Neuron (in vitro differentiated cells): ENCODE measurements at regions not wholly inside any gene's neighbourhood (a gene's known extent, or its start where the extent isn't known, plus 50 kb on each side); places are given as distances from the start of the nearest gene placed in this dataset.
"Not testable (repeated sequence)": the region's sequence is repeated elsewhere in the genome, so short reads cannot be mapped to it uniquely, and the experiment has no call there.

Experiments
- H2AFZ ChIP-seq: one replicate; pipeline ENCODE4 v1.6.1; 2013; ENCODE audit warnings: low read depth, mild to moderate bottlenecking, inconsistent platforms, low read length, moderate library complexity
- H3K27me3 ChIP-seq: one replicate; pipeline ENCODE4 v1.6.1; 2013; ENCODE audit warnings: low read length; ENCODE audit not compliant: insufficient read depth
- H3K36me3 ChIP-seq: one replicate; pipeline ENCODE4 v1.6.1; 2013; ENCODE audit warnings: low read length; ENCODE audit not compliant: insufficient read depth
- H3K4me1 ChIP-seq: one replicate; pipeline ENCODE4 v1.6.1; 2013; ENCODE audit warnings: low read length; ENCODE audit not compliant: insufficient read depth
- H3K4me3 ChIP-seq: 2 replicates; pipeline ENCODE4 v1.5.1; 2013; ENCODE audit warnings: mild to moderate bottlenecking, low read length, moderate library complexity
- H3K9me3 ChIP-seq: one replicate; pipeline ENCODE4 v1.6.1; 2013; ENCODE audit warnings: low read length

- H3K9me3 ChIP-seq, result no peaks in the 10 kb centered on the region
Observed at GRCh38 chr3:94365006-94365405, 302.1 kb downstream of the NSUN3 start.

GRCh38 chr3:94372026-94372425 lies 309.2 kb downstream of the NSUN3 start:
- Histone ChIP-seq H3K36me3 (no peaks in the 10 kb centered on the region), H2AFZ (no peak overlapping the region), H3K4me1 (no peaks in the 10 kb centered on the region), H3K27me3 (no peaks in the 10 kb centered on the region), H3K4me3 (no peak overlapping the region), H3K9me3 (no peaks in the 10 kb centered on the region)

More at GRCh38 chr3:94365006-94365405, 302.1 kb downstream of the NSUN3 start:
- no peak overlapping the region for H3K4me3 ChIP-seq
- H2AFZ ChIP-seq, result no peak overlapping the region
- H3K4me1 ChIP-seq, result peaks cover 4% of the 10 kb centered on the region
- H3K27me3 ChIP-seq, result no peaks in the 10 kb centered on the region
- H3K36me3 ChIP-seq, result no peaks in the 10 kb centered on the region

- Histone ChIP-seq H3K9me3 (no peaks in the 10 kb centered on the region), H3K27me3 (no peaks in the 10 kb centered on the region), H3K4me3 (no peak overlapping the region), H3K36me3 (no peaks in the 10 kb centered on the region), H2AFZ (no peak overlapping the region), H3K4me1 (no peaks in the 10 kb centered on the region)
Observed at GRCh38 chr3:94373456-94373855, 310.6 kb downstream of the NSUN3 start.

- Histone ChIP-seq H3K4me3 (no peak overlapping the region), H3K36me3 (no peaks in the 10 kb centered on the region), H3K27me3 (no peaks in the 10 kb centered on the region), H3K9me3 (no peaks in the 10 kb centered on the region), H2AFZ (no peak overlapping the region), H3K4me1 (no peaks in the 10 kb centered on the region)
Observed at GRCh38 chr3:94374439-94375161, 311.7 kb downstream of the NSUN3 start.

GRCh38 chr3:94377123-94377696 lies 314.3 kb downstream of the NSUN3 start:
- H3K9me3 ChIP-seq, result not testable (repeated sequence)

GRCh38 chr3:94377863-94378262 lies 315.0 kb downstream of the NSUN3 start:
- not testable (repeated sequence) for H3K9me3 ChIP-seq, H3K36me3 ChIP-seq, H2AFZ ChIP-seq, H3K4me3 ChIP-seq, H3K27me3 ChIP-seq, H3K4me1 ChIP-seq

More at GRCh38 chr3:94377123-94377696, 314.3 kb downstream of the NSUN3 start:
- not testable (repeated sequence) for H2AFZ ChIP-seq, H3K36me3 ChIP-seq, H3K27me3 ChIP-seq, H3K4me1 ChIP-seq, H3K4me3 ChIP-seq

- Histone ChIP-seq H3K36me3 (no peaks in the 10 kb centered on the region), H3K27me3 (no peaks in the 10 kb centered on the region), H2AFZ (no peak overlapping the region), H3K4me3 (no peak overlapping the region), H3K4me1 (no peaks in the 10 kb centered on the region), H3K9me3 (no peaks in the 10 kb centered on the region)
Observed at GRCh38 chr3:94378322-94378721, 315.5 kb downstream of the NSUN3 start.

GRCh38 chr3:94379264-94379663 lies 316.4 kb downstream of the NSUN3 start:
- Histone ChIP-seq H3K36me3 (no peaks in the 10 kb centered on the region), H3K27me3 (no peaks in the 10 kb centered on the region), H3K4me1 (no peaks in the 10 kb centered on the region), H3K4me3 (no peak overlapping the region), H3K9me3 (no peaks in the 10 kb centered on the region), H2AFZ (no peak overlapping the region)

GRCh38 chr3:94394885-94395284 lies 332.0 kb downstream of the NSUN3 start:
- Histone ChIP-seq H2AFZ (no peak overlapping the region), H3K4me3 (no peak overlapping the region)

GRCh38 chr3:94395851-94396250 lies 333.0 kb downstream of the NSUN3 start:
- no peaks in the 10 kb centered on the region for H3K4me1 ChIP-seq
- no peak overlapping the region for H2AFZ ChIP-seq

More at GRCh38 chr3:94394885-94395284, 332.0 kb downstream of the NSUN3 start:
- no peaks in the 10 kb centered on the region for H3K36me3 ChIP-seq
- H3K4me1 ChIP-seq, result no peaks in the 10 kb centered on the region
- H3K9me3 ChIP-seq, result no peaks in the 10 kb centered on the region
- H3K27me3 ChIP-seq, result no peaks in the 10 kb centered on the region

GRCh38 chr3:94398036-94398435 lies 335.2 kb downstream of the NSUN3 start:
- H3K4me3 ChIP-seq, result no peak overlapping the region
- no peaks in the 10 kb centered on the region for H3K4me1 ChIP-seq
- no peak overlapping the region for H2AFZ ChIP-seq
- no peaks in the 10 kb centered on the region for H3K9me3 ChIP-seq
- no peaks in the 10 kb centered on the region for H3K27me3 ChIP-seq
- no peaks in the 10 kb centered on the region for H3K36me3 ChIP-seq

More at GRCh38 chr3:94395851-94396250, 333.0 kb downstream of the NSUN3 start:
- H3K9me3 ChIP-seq, result no peaks in the 10 kb centered on the region
- H3K4me3 ChIP-seq, result no peak overlapping the region
- no peaks in the 10 kb centered on the region for H3K27me3 ChIP-seq
- no peaks in the 10 kb centered on the region for H3K36me3 ChIP-seq

GRCh38 chr3:94401466-94401865 lies 338.6 kb downstream of the NSUN3 start:
- no peak overlapping the region for H3K4me3 ChIP-seq
- H3K9me3 ChIP-seq, result no peaks in the 10 kb centered on the region
- H3K36me3 ChIP-seq, result no peaks in the 10 kb centered on the region
- no peaks in the 10 kb centered on the region for H3K4me1 ChIP-seq
- H2AFZ ChIP-seq, result no peak overlapping the region
- H3K27me3 ChIP-seq, result no peaks in the 10 kb centered on the region

- Histone ChIP-seq H3K9me3 (no peaks in the 10 kb centered on the region), H3K27me3 (no peaks in the 10 kb centered on the region), H2AFZ (no peak overlapping the region), H3K4me3 (no peak overlapping the region), H3K36me3 (no peaks in the 10 kb centered on the region), H3K4me1 (no peaks in the 10 kb centered on the region)
Observed at GRCh38 chr3:94402126-94402525, 339.3 kb downstream of the NSUN3 start.
